ENCODE measurements at regions not wholly inside any gene's neighbourhood (a gene's known extent, or its start where the extent isn't known, plus 50 kb on each side); places are given as distances from the start of the nearest gene placed in this dataset.

GRCh38 chr5:105015098-105015497 lies 1452.5 kb upstream of the NUDT12 start (continued):
- no peak for TF ChIP-seq REST (IDR thresholded peaks at IDR 0.05; ENCODE audit: low read depth)
- no peak for TF ChIP-seq EGR1 (IDR thresholded peaks at IDR 0.05; ENCODE audit: low read depth)

DNA sequence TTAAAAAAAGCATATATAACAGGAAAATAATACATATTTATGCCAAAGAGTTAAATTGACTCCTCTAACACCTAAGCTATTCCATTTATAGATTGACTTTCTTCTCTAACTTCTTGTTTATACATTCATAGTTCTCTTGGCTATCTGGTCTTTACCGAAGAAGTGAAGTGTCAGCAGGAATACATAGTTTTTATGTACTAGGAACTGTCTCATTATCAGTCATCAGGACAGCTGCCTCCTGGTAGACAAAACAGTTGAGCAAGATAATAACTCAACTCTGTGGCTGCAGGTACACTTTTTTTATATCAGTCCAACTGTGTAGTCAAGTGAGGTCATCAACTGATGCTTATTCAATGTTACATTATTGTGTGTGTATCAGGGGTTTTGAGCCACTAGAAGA lies 1436.0 kb upstream of the NUDT12 start:
- Histone ChIP-seq H4K20me1 (ENCODE audit: insufficient read depth) (no peaks in the 10 kb centered on the region), H3K4me1 (ENCODE audit: control insufficient read depth in 1 of 2, insufficient read depth in 2 of 2, low read length in 2 of 2) (no peaks in the 10 kb centered on the region), H3K36me3 (ENCODE audit: control insufficient read depth in 1 of 2, insufficient read depth in 2 of 2, low read length in 2 of 2) (no peaks in the 10 kb centered on the region), H3K4me2 (ENCODE audit: low read length) (no peak overlapping the region), H3K79me2 (ENCODE audit: insufficient read depth, low read length) (no peaks in the 10 kb centered on the region), H3K27me3 (ENCODE audit: insufficient read depth, low read length) (no peaks in the 10 kb centered on the region), H3K9ac (ENCODE audit: low read length) (no peak overlapping the region), H3K9me2 (ENCODE audit: insufficient read depth) (no peaks in the 10 kb centered on the region; the same call in 1 of the 2 replicates), H3K27ac (ENCODE audit: low read depth, low read length) (no peak overlapping the region), H3K9me3 (ENCODE audit: control insufficient read depth in 1 of 2, insufficient read depth in 1 of 2, low read depth in 1 of 2, low read length in 2 of 2) (no peaks in the 10 kb centered on the region), H3K4me3 (replicated peaks in 1 of 2; ENCODE audit: low read depth in 1 of 2, low read length in 2 of 2) (no peak overlapping the region), H2AFZ (ENCODE audit: low read depth, low read length, poor library complexity, severe bottlenecking) (no peak overlapping the region)
- ChIA-PET POLR2A (no interaction called here), CTCF (no interaction called here), RAD21 (ENCODE audit: low non-redundant PET in 1 of 2, low total read pairs in 2 of 2, uncharacterized antibody in 2 of 2, unreplicated experiment in 2 of 2) (no interaction called here)
- no TSS peak for BruUV-seq (replicated peaks)
- DNase-seq (ENCODE audit: low read depth, low spot score) (no peak), ATAC-seq (no peak)
- intact Hi-C loops (cut with micrococcal nuclease): no loop called here
- TF ChIP-seq JUND (IDR thresholded peaks at IDR 0.05): no peak
- TF ChIP-seq ATF3 (IDR thresholded peaks at IDR 0.05): no peak
- no peak for TF ChIP-seq ELF1 (IDR thresholded peaks at IDR 0.05; ENCODE audit: borderline replicate concordance, low read depth)
- no peak for TF ChIP-seq RAD21 (IDR thresholded peaks at IDR 0.05; ENCODE audit: low read depth)
- no peak for TF ChIP-seq ZNF274 (IDR thresholded peaks at IDR 0.05; ENCODE audit: low read depth, low read length)
- no peak for TF ChIP-seq YY1 (IDR thresholded peaks at IDR 0.05; ENCODE audit: extremely low read depth, insufficient replicate concordance, low read depth, low read length)
- TF ChIP-seq SIN3A (IDR thresholded peaks at IDR 0.05; ENCODE audit: low read depth): no peak
- TF ChIP-seq SP1 (IDR thresholded peaks at IDR 0.05; ENCODE audit: low read depth): no peak
- TF ChIP-seq POLR2AphosphoS5 (IDR thresholded peaks at IDR 0.05; ENCODE audit: low read depth, low read length): no peak
- no peak for TF ChIP-seq EGR1 (IDR thresholded peaks at IDR 0.05; ENCODE audit: low read depth)
- TF ChIP-seq TCF7L2 (IDR thresholded peaks at IDR 0.05; ENCODE audit: borderline replicate concordance, extremely low read depth, insufficient read depth, insufficient read length): no peak
- no peak for TF ChIP-seq SRF (IDR thresholded peaks at IDR 0.05; ENCODE audit: low read depth)
- TF ChIP-seq ZBTB33 (IDR thresholded peaks at IDR 0.05; ENCODE audit: extremely low read depth, insufficient replicate concordance, low read length): no peak
- TF ChIP-seq, protein P1, sequence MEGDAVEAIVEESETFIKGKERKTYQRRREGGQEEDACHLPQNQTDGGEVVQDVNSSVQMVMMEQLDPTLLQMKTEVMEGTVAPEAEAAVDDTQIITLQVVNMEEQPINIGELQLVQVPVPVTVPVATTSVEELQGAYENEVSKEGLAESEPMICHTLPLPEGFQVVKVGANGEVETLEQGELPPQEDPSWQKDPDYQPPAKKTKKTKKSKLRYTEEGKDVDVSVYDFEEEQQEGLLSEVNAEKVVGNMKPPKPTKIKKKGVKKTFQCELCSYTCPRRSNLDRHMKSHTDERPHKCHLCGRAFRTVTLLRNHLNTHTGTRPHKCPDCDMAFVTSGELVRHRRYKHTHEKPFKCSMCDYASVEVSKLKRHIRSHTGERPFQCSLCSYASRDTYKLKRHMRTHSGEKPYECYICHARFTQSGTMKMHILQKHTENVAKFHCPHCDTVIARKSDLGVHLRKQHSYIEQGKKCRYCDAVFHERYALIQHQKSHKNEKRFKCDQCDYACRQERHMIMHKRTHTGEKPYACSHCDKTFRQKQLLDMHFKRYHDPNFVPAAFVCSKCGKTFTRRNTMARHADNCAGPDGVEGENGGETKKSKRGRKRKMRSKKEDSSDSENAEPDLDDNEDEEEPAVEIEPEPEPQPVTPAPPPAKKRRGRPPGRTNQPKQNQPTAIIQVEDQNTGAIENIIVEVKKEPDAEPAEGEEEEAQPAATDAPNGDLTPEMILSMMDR (IDR thresholded peaks at IDR 0.05 in 2 of 3, conservative IDR thresholded peaks at IDR 0.05 in 1 of 3; ENCODE audit: borderline replicate concordance in 1 of 3, insufficient read depth in 1 of 3, low read depth in 2 of 3, low read length in 2 of 3): no peak

Measured in HCT116 (cell line).